ENCODE measurements at regions not wholly inside any gene's neighbourhood (a gene's known extent, or its start where the extent isn't known, plus 50 kb on each side); places are given as distances from the start of the nearest gene placed in this dataset.
A peak's percentile ranks its signal among the peaks of the same experiment; 100 is the strongest.

DNA sequence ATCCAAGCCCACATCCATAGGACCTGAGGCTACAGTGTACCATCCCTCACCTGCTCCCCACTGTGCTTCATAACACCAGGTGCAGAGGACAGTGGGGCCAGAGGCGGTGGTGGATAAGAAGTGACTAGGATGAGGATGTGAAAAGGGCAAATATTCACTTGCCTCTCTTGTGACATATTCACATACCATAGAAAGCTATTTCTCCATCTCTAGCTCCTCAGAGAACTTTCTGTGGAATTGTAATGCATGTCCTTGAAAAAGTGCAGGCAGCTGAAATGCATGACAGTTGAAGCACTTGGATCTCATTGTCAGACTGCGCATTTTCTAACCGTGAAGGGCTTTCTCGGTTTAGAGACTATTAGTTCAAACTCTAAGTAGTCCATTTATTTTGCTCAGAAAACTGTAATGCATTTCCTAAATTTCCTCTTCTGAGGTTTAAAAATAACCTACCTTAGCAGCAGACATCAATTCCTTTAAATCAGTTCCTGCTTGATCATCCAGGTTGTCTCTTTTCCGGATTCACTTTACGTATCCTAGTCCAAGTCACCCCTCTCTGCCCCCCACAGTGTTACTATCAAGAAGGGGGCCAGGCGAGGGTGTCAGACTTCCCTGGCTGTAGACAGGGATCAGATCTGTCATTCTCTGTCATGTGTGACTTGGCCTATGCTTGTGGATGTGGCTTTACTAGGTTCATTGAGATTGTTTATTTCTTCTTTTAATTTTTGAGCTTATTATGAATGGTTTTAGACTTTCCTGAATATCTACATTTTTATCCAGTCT is 984.0 kb upstream of the TMEM132C start:
- H3K4me3 Mint-ChIP-seq = no peak overlapping the region
- no peaks in the 10 kb centered on the region for H3K36me3 Mint-ChIP-seq
- DNase-seq = peak; percentile 33
- no peaks in the 10 kb centered on the region for H3K9me3 Mint-ChIP-seq (ENCODE audit: low read depth)
- peaks cover 16% of the 10 kb centered on the region for H3K4me1 Mint-ChIP-seq
- no peak overlapping the region for H3K27ac Mint-ChIP-seq
- CTCF ChIA-PET = interaction anchor here (1.2 to 1.3 kb wide), 2 partner anchors 10 to 40 kb away, joined by 3 read pairs; no protein-coding TSS in a partner anchor
- no peak for ATAC-seq
- no peaks in the 10 kb centered on the region for H3K27me3 Mint-ChIP-seq

DNA sequence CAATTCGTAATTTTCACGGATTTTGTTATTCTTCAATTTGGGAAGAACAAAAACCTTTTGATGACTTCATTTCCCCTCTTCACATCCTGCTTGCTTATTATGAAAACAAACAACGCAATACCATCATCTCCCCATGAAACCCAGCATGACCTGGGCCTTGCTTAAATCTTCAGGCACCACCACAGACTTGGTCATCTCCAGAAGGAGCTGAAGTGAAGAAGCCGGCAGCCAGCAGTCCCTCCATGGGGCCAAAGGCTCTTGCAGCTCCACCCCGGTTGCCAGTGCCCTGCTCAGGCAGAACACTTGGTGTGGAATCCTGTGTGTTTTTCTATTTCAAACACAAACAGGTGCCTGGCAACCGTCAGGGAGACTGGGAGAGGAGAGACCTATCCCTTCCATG is 982.9 kb upstream of the TMEM132C start:
- DNase-seq = no peak
- no peaks in the 10 kb centered on the region for H3K27me3 Mint-ChIP-seq
- H3K4me1 Mint-ChIP-seq = peaks cover 15% of the 10 kb centered on the region
- H3K4me3 Mint-ChIP-seq = no peak overlapping the region
- no peaks in the 10 kb centered on the region for H3K9me3 Mint-ChIP-seq (ENCODE audit: low read depth)
- CTCF ChIA-PET = interaction anchor here (0.8 to 1.3 kb wide), 4 partner anchors 9 to 175 kb away, joined by 3 read pairs; no protein-coding TSS in a partner anchor
- no peak overlapping the region for H3K27ac Mint-ChIP-seq
- no peaks in the 10 kb centered on the region for H3K36me3 Mint-ChIP-seq
- ATAC-seq = no peak

DNA sequence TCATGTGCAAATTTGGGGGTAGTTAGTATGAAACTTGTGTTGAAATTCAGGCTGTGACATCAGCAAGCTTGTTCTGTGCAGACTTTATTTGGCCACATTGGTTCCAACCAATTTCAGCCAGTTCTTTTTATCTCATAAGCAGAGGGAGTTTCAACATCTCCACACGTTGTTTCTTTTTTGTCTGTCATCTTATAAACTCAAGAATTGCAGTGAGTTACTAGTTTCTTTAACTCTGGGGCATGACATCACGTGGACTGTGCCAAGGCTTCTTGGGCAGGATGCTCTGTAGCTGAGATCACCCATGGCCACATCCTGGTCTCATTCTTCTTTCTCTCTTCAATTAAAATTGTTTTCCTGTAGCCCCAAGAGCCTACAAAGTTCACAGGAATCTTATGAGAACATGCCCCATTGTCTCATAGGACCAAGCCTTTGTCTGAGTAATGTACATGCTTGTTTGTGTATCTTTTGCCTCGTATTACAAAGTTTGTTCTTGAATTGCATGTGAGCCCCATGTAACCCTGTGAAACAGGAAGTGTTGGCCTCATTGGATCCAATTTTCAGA is 982.0 kb upstream of the TMEM132C start:
- H3K27me3 Mint-ChIP-seq = no peaks in the 10 kb centered on the region
- ATAC-seq = peak; percentile 66
- CTCF ChIA-PET = interaction anchor here (0.8 to 1.1 kb wide), 3 partner anchors 8 to 176 kb away, joined by 3 read pairs; no protein-coding TSS in a partner anchor
- H3K4me1 Mint-ChIP-seq = peaks cover 15% of the 10 kb centered on the region
- no peak overlapping the region for H3K4me3 Mint-ChIP-seq
- H3K27ac Mint-ChIP-seq = no peak overlapping the region
- DNase-seq = peak; percentile 41
- H3K9me3 Mint-ChIP-seq (ENCODE audit: low read depth) = no peaks in the 10 kb centered on the region
- no peaks in the 10 kb centered on the region for H3K36me3 Mint-ChIP-seq

DNA sequence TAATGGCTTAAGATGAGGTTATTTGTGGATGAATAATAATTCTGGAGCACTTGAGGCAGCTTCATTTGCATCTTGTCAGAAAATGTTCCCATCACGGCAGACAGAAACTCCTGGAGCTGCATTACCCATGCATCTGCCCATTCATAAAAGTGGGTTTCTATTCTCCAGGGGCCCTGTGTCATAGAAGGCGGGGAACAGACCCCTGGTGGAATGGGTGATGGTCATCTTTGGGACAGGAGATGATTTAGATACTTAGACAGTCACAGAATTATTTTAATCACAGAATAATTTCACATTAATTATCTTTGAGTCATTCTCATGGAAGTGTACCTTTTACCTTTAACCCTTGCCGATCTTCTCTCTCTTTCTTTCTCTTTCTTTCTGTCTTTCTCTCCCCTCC is 980.7 kb upstream of the TMEM132C start:
- ATAC-seq = no peak

DNA sequence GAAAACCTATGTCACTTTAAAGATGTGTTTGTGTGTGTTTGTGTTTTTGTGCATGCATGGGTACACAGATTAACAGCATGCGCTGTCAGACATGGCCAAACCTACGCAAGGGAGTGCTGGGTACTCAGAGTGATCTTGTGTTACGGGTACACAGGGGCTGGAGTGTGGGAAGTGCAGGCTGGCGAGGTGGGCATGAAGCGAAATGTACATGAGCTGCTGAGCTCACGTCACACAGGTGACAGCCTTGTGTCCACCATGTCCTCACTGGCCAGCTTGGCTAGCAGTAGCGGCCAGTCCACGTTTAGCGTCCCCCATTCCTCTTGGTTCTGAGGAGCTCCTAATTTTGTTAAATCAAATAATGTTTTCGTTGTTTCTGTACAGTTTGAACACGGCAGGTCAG is 979.7 kb upstream of the TMEM132C start:
- CTCF ChIA-PET = no interaction called here
- DNase-seq (peak; percentile 29), ATAC-seq (no peak)
- H3K4me3 Mint-ChIP-seq = no peak overlapping the region
- H3K4me1 Mint-ChIP-seq = peaks cover 12% of the 10 kb centered on the region
- no peaks in the 10 kb centered on the region for H3K36me3 Mint-ChIP-seq
- H3K9me3 Mint-ChIP-seq (ENCODE audit: low read depth) = no peaks in the 10 kb centered on the region
- no peak overlapping the region for H3K27ac Mint-ChIP-seq
- H3K27me3 Mint-ChIP-seq = no peaks in the 10 kb centered on the region

More for the DNA sequence above, 980.7 kb upstream of the TMEM132C start:
- H3K4me3 Mint-ChIP-seq = no peak overlapping the region
- DNase-seq = peak; percentile 12
- H3K27ac Mint-ChIP-seq = no peak overlapping the region
- no peaks in the 10 kb centered on the region for H3K9me3 Mint-ChIP-seq (ENCODE audit: low read depth)
- H3K27me3 Mint-ChIP-seq = no peaks in the 10 kb centered on the region
- CTCF ChIA-PET = no interaction called here
- H3K36me3 Mint-ChIP-seq = no peaks in the 10 kb centered on the region
- H3K4me1 Mint-ChIP-seq = peaks cover 12% of the 10 kb centered on the region

DNA sequence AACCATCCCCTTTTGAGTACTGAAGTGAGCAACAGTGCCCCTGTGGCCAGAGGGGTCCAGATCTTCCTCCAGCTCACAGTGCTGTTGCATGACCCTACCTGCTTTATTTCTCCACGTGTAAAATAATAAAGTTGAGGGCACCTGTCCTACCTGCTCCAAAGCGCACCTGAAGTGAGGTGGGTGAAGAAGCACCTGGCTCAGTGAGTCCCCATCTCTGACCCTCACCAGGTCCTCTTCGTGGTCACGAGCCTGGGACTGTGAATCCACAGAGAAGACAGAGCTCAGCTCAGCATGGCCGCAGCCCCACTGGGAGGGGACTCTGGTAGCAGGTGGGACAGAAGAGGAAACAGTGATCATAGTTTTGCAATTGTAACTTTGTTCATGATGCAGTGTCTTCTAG is 976.7 kb upstream of the TMEM132C start:
- CTCF ChIA-PET = interaction anchor here (0.6 to 3.9 kb wide), 3 partner anchors 9 to 182 kb away, joined by 3 to 26 read pairs (median 3); no protein-coding TSS in a partner anchor

DNA sequence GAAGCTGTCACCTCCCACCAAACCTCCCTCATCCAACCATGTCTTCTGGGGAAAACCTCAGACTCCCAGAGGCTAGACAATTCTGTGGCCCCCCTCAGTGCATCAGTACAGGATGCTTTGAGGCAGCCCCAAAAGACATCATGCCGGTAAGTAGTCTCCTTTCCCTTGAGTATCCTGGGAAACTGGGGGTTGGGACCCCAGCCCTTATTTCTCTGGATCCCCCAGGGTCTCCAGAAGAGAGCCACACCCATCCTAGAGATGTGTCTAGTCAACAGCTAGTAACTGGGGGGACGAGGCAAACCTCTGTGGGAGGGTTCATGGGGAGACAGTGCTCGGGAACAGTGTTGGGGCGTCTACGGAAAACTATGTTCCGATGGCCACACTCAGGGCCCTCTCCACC is 974.2 kb upstream of the TMEM132C start:
- no peak for ATAC-seq
- Mint-ChIP-seq H3K4me1 (no peaks in the 10 kb centered on the region), H3K4me3 (no peak overlapping the region), H3K36me3 (no peaks in the 10 kb centered on the region), H3K27me3 (no peaks in the 10 kb centered on the region), H3K9me3 (ENCODE audit: low read depth) (no peaks in the 10 kb centered on the region), H3K27ac (no peak overlapping the region)
- CTCF ChIA-PET = interaction anchor here (0.9 to 3.9 kb wide), 4 partner anchors 8 to 184 kb away, joined by 3 to 26 read pairs (median 3); no protein-coding TSS in a partner anchor
- DNase-seq = peak; percentile 19

More for the DNA sequence above, 976.7 kb upstream of the TMEM132C start:
- Mint-ChIP-seq H3K4me1 (peaks cover 4% of the 10 kb centered on the region), H3K9me3 (ENCODE audit: low read depth) (no peaks in the 10 kb centered on the region), H3K36me3 (no peaks in the 10 kb centered on the region), H3K27me3 (no peaks in the 10 kb centered on the region), H3K4me3 (no peak overlapping the region), H3K27ac (no peak overlapping the region)
- ATAC-seq = no peak
- peak; percentile 21 for DNase-seq

DNA sequence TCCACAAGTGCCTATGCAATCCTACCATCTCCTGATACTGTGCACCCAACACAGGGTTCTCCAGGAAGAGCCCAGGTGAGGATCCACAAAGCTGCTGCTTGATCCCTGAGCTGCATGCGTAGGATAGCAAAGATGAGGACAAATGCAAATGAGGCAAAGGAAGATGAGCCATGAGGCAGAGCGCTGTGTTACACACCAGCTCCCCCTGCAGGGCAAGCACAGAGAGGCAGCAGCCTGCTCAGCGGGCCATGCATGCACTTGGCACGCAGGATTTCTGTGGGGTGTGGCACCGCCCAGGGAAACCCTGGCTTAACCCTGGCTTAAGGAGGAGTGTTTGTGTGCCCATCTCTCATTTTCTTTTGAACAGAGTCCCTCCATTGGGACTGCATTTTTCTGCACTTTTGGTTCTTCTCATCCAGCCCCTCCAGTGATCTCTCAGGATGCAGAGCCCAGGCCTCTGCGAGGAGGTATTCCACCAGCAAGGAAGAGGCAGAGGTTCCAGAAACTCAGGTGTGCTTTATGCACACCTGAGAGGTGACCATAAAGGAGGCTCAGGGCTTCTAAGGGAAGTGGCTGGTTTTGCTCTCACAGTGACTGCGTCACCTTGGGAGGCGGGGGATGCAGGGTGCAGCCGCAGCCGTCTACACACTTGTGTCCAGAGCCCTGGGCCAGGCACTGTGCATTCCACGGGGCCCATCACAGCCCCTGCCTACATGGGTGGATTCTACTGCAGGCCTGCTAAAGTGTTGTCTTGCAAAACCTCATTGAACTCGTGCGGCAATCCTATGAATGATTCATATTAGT is 973.3 kb upstream of the TMEM132C start:
- H3K9me3 Mint-ChIP-seq (ENCODE audit: low read depth) = no peaks in the 10 kb centered on the region
- H3K27ac Mint-ChIP-seq = no peak overlapping the region
- no peaks in the 10 kb centered on the region for H3K27me3 Mint-ChIP-seq
- H3K4me3 Mint-ChIP-seq = no peak overlapping the region
- no peaks in the 10 kb centered on the region for H3K4me1 Mint-ChIP-seq
- ATAC-seq (peak; percentile 78), DNase-seq (peak; percentile 62)
- no peaks in the 10 kb centered on the region for H3K36me3 Mint-ChIP-seq
- CTCF ChIA-PET = interaction anchor here (0.9 to 3.9 kb wide), 5 partner anchors 9 to 185 kb away, joined by 3 to 26 read pairs (median 3); no protein-coding TSS in a partner anchor

DNA sequence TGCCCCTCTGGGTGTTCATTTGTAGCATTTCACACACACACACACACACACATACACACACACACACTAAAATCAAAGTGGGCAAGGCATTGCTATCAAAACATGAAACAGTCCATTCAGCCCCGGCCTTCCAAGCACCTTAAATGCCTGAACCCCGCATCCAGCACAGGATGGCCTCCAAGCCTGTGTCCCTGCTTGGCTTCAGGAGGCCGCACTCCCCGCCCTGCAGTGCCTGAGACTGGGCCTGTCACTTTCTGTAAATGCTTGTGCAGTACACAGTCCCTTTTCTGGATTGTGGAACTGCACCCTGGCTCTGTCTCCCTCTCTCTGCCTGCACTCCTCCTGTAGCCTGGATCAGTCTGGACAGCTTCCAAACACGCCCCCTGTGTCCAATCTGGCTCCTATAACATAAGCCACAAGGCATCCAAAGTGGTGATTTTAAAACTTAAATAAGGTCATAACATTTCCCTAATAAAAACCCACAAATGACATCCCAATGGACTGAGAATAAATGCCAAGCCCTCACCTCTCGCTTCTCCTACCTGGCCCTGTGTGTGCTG is 972.2 kb upstream of the TMEM132C start:
- Mint-ChIP-seq H3K36me3 (no peaks in the 10 kb centered on the region), H3K9me3 (ENCODE audit: low read depth) (no peaks in the 10 kb centered on the region), H3K4me3 (no peak overlapping the region), H3K27me3 (no peaks in the 10 kb centered on the region), H3K27ac (no peak overlapping the region), H3K4me1 (no peaks in the 10 kb centered on the region)
- ATAC-seq = no peak
- CTCF ChIA-PET = interaction anchor here (1.1 kb wide), 1 partner anchor 87 kb away, joined by 3 read pairs; no protein-coding TSS in a partner anchor
- peak; percentile 35 for DNase-seq

DNA sequence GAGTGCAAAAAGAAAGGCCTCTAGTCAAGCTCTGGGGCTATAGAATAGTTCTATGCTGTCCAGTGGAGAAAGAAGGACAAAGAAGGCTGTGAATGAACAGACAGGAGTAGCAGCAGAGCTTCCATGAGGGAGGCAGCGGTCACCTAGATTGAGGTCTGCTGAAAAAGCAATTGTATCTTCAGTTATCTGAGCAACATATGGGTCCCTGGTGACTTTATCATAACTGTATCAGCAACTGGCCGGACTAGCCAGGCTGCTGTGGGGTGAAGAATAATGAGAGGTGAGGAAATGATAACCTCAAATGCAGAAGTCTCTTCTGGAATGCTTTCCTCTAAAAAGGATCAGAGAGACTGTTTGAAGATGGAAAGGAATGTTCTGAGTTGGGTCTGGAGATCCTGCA is 971.3 kb upstream of the TMEM132C start:
- Mint-ChIP-seq H3K4me3 (no peak overlapping the region), H3K4me1 (no peaks in the 10 kb centered on the region), H3K27ac (no peak overlapping the region), H3K9me3 (ENCODE audit: low read depth) (no peaks in the 10 kb centered on the region), H3K27me3 (no peaks in the 10 kb centered on the region), H3K36me3 (no peaks in the 10 kb centered on the region)
- CTCF ChIA-PET = interaction anchor here (1.1 kb wide), 1 partner anchor 86 kb away, joined by 3 read pairs; no protein-coding TSS in a partner anchor
- ATAC-seq (no peak), DNase-seq (no peak)

DNA sequence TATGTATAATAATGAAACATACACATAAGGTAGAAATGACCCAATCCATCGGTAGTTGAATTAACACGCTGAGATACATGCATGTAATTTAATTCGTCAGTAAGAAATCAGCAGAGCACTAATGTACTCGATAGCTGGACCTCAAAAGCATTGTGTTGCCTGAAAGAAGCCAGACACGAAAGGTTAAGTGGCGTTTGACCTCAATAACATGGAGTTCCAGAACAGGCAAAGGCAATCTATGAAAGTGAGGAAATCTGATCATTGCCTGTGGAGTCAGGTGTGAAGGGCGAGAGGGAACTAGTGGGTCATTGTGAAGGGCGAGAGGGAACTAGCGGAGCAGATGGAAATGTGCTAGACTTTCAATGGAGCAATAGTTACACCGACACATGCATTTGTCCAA is 970.4 kb upstream of the TMEM132C start:
- Mint-ChIP-seq H3K4me1 (no peaks in the 10 kb centered on the region), H3K27me3 (no peaks in the 10 kb centered on the region), H3K36me3 (no peaks in the 10 kb centered on the region), H3K27ac (no peak overlapping the region), H3K4me3 (no peak overlapping the region), H3K9me3 (ENCODE audit: low read depth) (no peaks in the 10 kb centered on the region)
- DNase-seq = no peak
- no peak for ATAC-seq
- CTCF ChIA-PET = interaction anchor here (0.6 kb wide), 1 partner anchor 77 kb away, joined by 3 read pairs; no protein-coding TSS in a partner anchor

DNA sequence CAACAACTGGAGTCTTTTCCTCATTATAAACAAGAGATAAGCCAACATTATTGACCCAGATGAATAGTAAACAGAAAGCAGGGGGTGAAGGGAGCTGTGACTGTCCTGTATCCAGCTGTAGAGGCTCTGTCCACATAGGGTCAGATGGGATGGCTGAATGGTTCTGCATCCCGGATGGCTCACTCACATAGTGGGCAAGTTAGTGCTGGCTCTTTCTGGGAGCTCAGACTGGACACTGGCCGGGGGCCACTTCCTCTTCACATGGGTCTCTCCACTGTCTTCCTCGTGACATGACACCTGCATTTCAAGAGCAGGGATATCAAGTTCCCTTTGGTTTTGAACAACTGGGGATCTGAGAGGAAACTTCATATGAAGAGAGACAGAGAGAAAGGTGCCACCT is 969.6 kb upstream of the TMEM132C start:
- no peaks in the 10 kb centered on the region for H3K27me3 Mint-ChIP-seq
- H3K36me3 Mint-ChIP-seq = no peaks in the 10 kb centered on the region
- ATAC-seq (no peak), DNase-seq (no peak)
- CTCF ChIA-PET = no interaction called here
- no peak overlapping the region for H3K4me3 Mint-ChIP-seq
- H3K9me3 Mint-ChIP-seq (ENCODE audit: low read depth) = no peaks in the 10 kb centered on the region
- H3K27ac Mint-ChIP-seq = no peak overlapping the region
- H3K4me1 Mint-ChIP-seq = no peaks in the 10 kb centered on the region

DNA sequence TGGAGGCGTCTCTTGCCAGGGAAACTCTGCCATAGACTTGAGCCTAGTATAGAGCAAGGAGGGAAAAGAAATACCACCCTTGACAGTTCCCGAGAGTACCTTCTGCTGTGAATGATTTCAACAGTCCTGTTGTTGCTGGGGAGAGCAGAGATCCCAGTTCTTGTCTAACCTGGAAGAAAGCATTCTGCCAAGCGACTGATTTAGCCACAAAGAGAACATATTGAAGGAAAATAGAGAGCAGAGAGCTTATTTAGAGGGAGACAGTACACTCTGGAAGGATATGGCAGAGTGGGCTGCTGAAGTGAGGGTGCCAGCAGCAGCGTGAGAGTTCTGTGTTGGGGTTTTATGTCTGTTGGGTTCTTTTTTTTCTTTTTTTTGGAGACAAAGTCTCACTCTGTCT is 966.9 kb upstream of the TMEM132C start:
- ATAC-seq (no peak), DNase-seq (no peak)
- Mint-ChIP-seq H3K27ac (no peak overlapping the region), H3K4me3 (no peak overlapping the region), H3K27me3 (no peaks in the 10 kb centered on the region), H3K9me3 (ENCODE audit: low read depth) (no peaks in the 10 kb centered on the region), H3K36me3 (no peaks in the 10 kb centered on the region), H3K4me1 (no peaks in the 10 kb centered on the region)
- CTCF ChIA-PET = no interaction called here

Measured in activated CD8-positive, alpha-beta memory T cell treated with anti-CD3 and anti-CD28 coated beads, Interleukin-2, amount 10 ng/mL, durations not matched to agents 7 days and 5 days (primary cell).